OCI-LY7 (cell line): ENCODE measurements at regions not wholly inside any gene's neighbourhood (a gene's known extent, or its start where the extent isn't known, plus 50 kb on each side); places are given as distances from the start of the nearest gene placed in this dataset.

ENCODE experiments used
- BruUV-seq: library from RNA; stranded (reverse); fragments of 400-500 nt; replicated peaks from 2 replicates; lab custom pipeline; 2021; lab: Mats Ljungman, UMichigan
- CTCF ChIA-PET: fragments of 300-600 bp; sonication (Branson Sonifier 250); formaldehyde crosslinking; loops from one replicate; lab custom pipeline; 2022; ENCODE audit warnings: antibody characterized with exemption; ENCODE audit not compliant: unreplicated experiment; lab: Charles Lee
- POLR2A ChIA-PET: fragments of 300-600 bp; sonication (Branson Sonifier 250); formaldehyde crosslinking; loops from one replicate; lab custom pipeline; 2022; ENCODE audit warnings: antibody characterized with exemption; lab: Charles Lee
- DNase-seq: peaks from one replicate; pipeline ENCODE4 v3.0.0-alpha.2; 2015; ENCODE audit warnings: low spot score
- H2AFZ ChIP-seq: fragments of 200-600 bp; sonication (generic), shearing (Covaris generic); 2 replicates; pipeline ENCODE4 v1.6.1; 2014; ENCODE audit warnings: mild to moderate bottlenecking, antibody characterized with exemption, low read length, moderate library complexity
- H3K27ac ChIP-seq: fragments of 200-600 bp; sonication (generic); 2 replicates; pipeline ENCODE4 v1.5.1; 2014; ENCODE audit warnings: mixed run types, low read depth, mild to moderate bottlenecking, moderate library complexity, low read length, inconsistent platforms; ENCODE audit not compliant: poor library complexity, severe bottlenecking
- H3K36me3 ChIP-seq: fragments of 200-600 bp; sonication (generic); 2 replicates; pipeline ENCODE4 v1.6.1; 2014; ENCODE audit warnings: mild to moderate bottlenecking, antibody characterized with exemption, low read length, moderate library complexity, mixed read lengths; ENCODE audit not compliant: insufficient read depth
- H3K4me1 ChIP-seq: fragments of 200-600 bp; sonication (generic); 2 replicates; pipeline ENCODE4 v1.5.1; 2014; ENCODE audit warnings: mild to moderate bottlenecking, low read length; ENCODE audit not compliant: insufficient read depth, poor library complexity, severe bottlenecking
- H3K4me2 ChIP-seq: fragments of 200-600 bp; sonication (generic); 2 replicates; pipeline ENCODE4 v1.6.1; 2014; ENCODE audit warnings: mild to moderate bottlenecking, low read length
- H3K4me3 ChIP-seq: fragments of 200-600 bp; sonication (generic); 2 replicates; pipeline ENCODE4 v1.5.1; 2014; ENCODE audit warnings: mild to moderate bottlenecking, low read depth, low read length; ENCODE audit not compliant: poor library complexity, severe bottlenecking
- H3K79me2 ChIP-seq: fragments of 200-600 bp; sonication (generic); 2 replicates; pipeline ENCODE4 v1.6.1; 2016; ENCODE audit warnings: low read depth, mild to moderate bottlenecking, low read length, moderate library complexity, mixed read lengths; ENCODE audit not compliant: insufficient read depth
- H3K9me2 ChIP-seq: fragments of 200-600 bp; sonication (generic); 2 replicates; pipeline ENCODE4 v1.6.1; 2016; ENCODE audit warnings: mild to moderate bottlenecking, low read length, mixed read lengths; ENCODE audit not compliant: insufficient read depth
- H3K9me3 ChIP-seq: fragments of 200-600 bp; sonication (generic); 2 replicates; pipeline ENCODE4 v1.6.1; 2014; ENCODE audit warnings: mild to moderate bottlenecking, mixed run types, low read length, mixed read lengths
- H4K20me1 ChIP-seq: fragments of 200-600 bp; sonication (generic); 2 replicates; pipeline ENCODE4 v1.6.1; 2014; ENCODE audit warnings: mild to moderate bottlenecking, antibody characterized with exemption, low read length, moderate library complexity, mixed read lengths; ENCODE audit not compliant: insufficient read depth
- EZH2phosphoT487 ChIP-seq: fragments of 200-600 bp; sonication (generic); IDR thresholded peaks from 2 replicates; pipeline ENCODE4 v1.6.1; 2018; ENCODE audit warnings: low read depth, borderline replicate concordance, mild to moderate bottlenecking, mixed run types, antibody characterized with exemption, low read length, moderate library complexity, mixed read lengths
- intact Hi-C: fragments of 100-400 bp; cut with micrococcal nuclease; formaldehyde crosslinking; loops from one replicate; pipeline ENCODE4 v1.10.0; 2022; ENCODE audit not compliant: unreplicated experiment
- TF ChIP-seq, protein P1 (sequence below): fragments of 200-600 bp; sonication (generic); conservative IDR thresholded peaks from 2 replicates; pipeline ENCODE4 v1.5.1; 2014; ENCODE audit warnings: mild to moderate bottlenecking, antibody characterized with exemption, low read length, moderate library complexity, mixed read lengths

- CTCF ChIA-PET, result no interaction called here
These were observed 675.6 kb downstream of the RPL10L start for GRCh38 chr14:45976001-45976400.

DNA sequence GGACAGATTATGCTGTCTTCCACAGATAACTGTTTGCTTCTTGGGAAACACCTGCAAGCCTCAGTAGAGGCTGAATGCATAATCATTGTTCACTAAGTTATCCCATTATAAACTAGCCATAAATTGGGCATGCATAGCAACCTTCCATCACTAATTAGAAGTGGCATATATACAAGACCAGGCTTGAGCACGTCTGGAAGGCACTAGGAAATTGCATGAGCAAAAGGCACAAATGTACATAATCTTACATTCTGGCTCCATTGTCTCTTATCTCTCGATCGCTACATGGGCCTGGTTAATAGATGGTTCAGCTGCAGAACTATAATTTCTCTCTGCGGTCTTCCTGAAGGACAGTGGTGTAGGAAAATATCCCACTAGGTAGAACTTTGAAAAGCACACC is 679.2 kb downstream of the RPL10L start:
- no peak for TF ChIP-seq EZH2phosphoT487
- TF ChIP-seq, protein P1, sequence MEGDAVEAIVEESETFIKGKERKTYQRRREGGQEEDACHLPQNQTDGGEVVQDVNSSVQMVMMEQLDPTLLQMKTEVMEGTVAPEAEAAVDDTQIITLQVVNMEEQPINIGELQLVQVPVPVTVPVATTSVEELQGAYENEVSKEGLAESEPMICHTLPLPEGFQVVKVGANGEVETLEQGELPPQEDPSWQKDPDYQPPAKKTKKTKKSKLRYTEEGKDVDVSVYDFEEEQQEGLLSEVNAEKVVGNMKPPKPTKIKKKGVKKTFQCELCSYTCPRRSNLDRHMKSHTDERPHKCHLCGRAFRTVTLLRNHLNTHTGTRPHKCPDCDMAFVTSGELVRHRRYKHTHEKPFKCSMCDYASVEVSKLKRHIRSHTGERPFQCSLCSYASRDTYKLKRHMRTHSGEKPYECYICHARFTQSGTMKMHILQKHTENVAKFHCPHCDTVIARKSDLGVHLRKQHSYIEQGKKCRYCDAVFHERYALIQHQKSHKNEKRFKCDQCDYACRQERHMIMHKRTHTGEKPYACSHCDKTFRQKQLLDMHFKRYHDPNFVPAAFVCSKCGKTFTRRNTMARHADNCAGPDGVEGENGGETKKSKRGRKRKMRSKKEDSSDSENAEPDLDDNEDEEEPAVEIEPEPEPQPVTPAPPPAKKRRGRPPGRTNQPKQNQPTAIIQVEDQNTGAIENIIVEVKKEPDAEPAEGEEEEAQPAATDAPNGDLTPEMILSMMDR, result no peak
- Histone ChIP-seq H3K36me3 (no peaks in the 10 kb centered on the region), H3K27ac (no peak overlapping the region), H3K4me1 (no peaks in the 10 kb centered on the region), H3K79me2 (no peaks in the 10 kb centered on the region), H2AFZ (no peak overlapping the region), H3K4me2 (no peak overlapping the region), H3K9me3 (no peaks in the 10 kb centered on the region), H3K9me2 (no peaks in the 10 kb centered on the region; the same call in 1 of the 2 replicates), H3K4me3 (no peak overlapping the region), H4K20me1 (no peaks in the 10 kb centered on the region)
- ChIA-PET POLR2A (no interaction called here), CTCF (no interaction called here)
- intact Hi-C loops, result no loop called here
- no TSS peak for BruUV-seq
- DNase-seq, result no peak

More at GRCh38 chr14:45976001-45976400, 675.6 kb downstream of the RPL10L start:
- H3K9me3 ChIP-seq, result no peaks in the 10 kb centered on the region
- TF ChIP-seq, protein P1, result no peak
- no peak for TF ChIP-seq EZH2phosphoT487
- no peaks in the 10 kb centered on the region for H3K9me2 ChIP-seq
- H4K20me1 ChIP-seq, result no peaks in the 10 kb centered on the region
- no peak overlapping the region for H2AFZ ChIP-seq
- no peak overlapping the region for H3K4me3 ChIP-seq
- POLR2A ChIA-PET, result no interaction called here
- no peaks in the 10 kb centered on the region for H3K36me3 ChIP-seq
- no TSS peak for BruUV-seq
- no peaks in the 10 kb centered on the region for H3K79me2 ChIP-seq
- H3K4me2 ChIP-seq, result no peak overlapping the region
- DNase-seq, result no peak
- intact Hi-C loops, result no loop called here
- no peaks in the 10 kb centered on the region for H3K4me1 ChIP-seq
- H3K27ac ChIP-seq, result no peak overlapping the region

DNA sequence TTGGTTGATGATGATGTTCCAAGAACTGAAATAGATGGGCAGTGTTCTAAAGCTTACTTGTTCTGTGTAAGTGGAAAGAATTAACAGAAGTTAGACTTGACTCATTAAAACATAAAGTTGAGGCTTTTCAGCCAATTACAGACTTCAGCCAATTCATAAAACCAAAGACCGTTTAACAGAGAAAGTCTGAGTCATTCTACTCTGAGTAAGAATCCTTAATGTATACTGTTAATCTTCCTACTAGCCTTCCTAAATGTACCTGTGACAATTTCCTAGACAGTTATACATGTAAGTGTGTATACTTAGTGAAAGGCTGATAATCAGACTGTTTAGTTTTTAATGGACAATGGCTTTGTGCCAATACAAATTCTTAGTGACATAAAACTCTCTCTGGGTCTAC is 681.0 kb downstream of the RPL10L start:
- H3K36me3 ChIP-seq, result no peaks in the 10 kb centered on the region
- no peak overlapping the region for H3K27ac ChIP-seq
- no peaks in the 10 kb centered on the region for H3K79me2 ChIP-seq
- H3K4me3 ChIP-seq, result no peak overlapping the region
- H3K4me2 ChIP-seq, result no peak overlapping the region
- BruUV-seq, result no TSS peak
- POLR2A ChIA-PET, result no interaction called here
- CTCF ChIA-PET, result no interaction called here
- no peak overlapping the region for H2AFZ ChIP-seq
- no peaks in the 10 kb centered on the region for H4K20me1 ChIP-seq
- H3K4me1 ChIP-seq, result no peaks in the 10 kb centered on the region
- intact Hi-C loops, result no loop called here
- H3K9me2 ChIP-seq, result no peaks in the 10 kb centered on the region; the same call in 1 of the 2 replicates
- no peaks in the 10 kb centered on the region for H3K9me3 ChIP-seq
- no peak for DNase-seq
- TF ChIP-seq, protein P1, result no peak
- no peak for TF ChIP-seq EZH2phosphoT487
